HG02642 (cell line): ENCODE measurements at regions not wholly inside any gene's neighbourhood (a gene's known extent, or its start where the extent isn't known, plus 50 kb on each side); places are given as distances from the start of the nearest gene placed in this dataset.

Source experiments
- ATAC-seq: cut with Tn5 transposase; IDR thresholded peaks from one replicate; pipeline ENCODE4 v1.9.1; 2021; ENCODE audit warnings: mild to moderate bottlenecking; ENCODE audit not compliant: unreplicated experiment, poor library complexity

GRCh38 chr2:40507432-40507831, 55.5 kb upstream of the SLC8A1 start:
- no peak for ATAC-seq

GRCh38 chr2:40510304-40510703, 58.4 kb upstream of the SLC8A1 start:
- ATAC-seq: no peak

- no peak for ATAC-seq
Observed at GRCh38 chr2:40511661-40512213, 59.8 kb upstream of the SLC8A1 start.

DNA sequence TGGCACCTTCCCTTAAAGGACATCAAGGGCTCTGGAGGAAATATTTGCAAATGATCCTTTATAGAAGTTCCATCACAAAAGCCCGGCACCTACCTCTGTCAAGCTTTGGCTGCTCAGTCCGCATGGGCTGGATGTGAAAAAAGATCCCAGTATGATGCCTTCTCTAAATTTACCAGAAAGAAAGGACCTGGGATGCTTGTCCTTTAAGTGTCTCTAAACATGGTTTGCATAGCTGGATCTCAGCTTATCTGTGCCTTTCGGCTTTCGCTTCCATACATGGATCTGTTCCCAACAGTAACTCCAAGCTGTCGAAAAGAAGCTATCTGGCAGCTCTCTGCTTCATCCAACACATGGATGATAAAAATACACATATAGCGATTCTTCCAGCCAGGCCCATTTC, 60.4 kb upstream of the SLC8A1 start:
- no peak for ATAC-seq

GRCh38 chr2:40513201-40513600, 61.3 kb upstream of the SLC8A1 start:
- ATAC-seq: no peak

GRCh38 chr2:40516604-40517003, 64.7 kb upstream of the SLC8A1 start:
- no peak for ATAC-seq

GRCh38 chr2:40528564-40528963, 76.7 kb upstream of the SLC8A1 start:
- no peak for ATAC-seq

DNA sequence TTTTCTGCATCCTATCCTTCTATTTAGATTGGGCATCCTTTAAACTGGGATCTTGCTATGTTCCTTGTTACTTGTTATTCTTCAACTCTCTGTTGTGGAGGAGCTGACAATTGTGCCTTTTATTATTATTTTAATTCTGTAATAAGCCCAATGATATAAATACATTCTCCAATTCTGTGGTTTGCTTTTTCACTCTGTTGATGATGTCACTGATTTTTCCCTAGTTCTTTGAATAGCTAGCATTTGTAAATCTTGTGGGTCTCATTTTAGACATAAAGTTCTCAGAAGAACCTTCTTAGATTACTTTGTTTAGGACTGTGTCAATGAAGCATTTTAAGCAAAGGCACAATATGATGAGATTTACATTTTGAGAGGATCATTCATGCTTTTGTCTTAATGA, 79.5 kb upstream of the SLC8A1 start:
- ATAC-seq: no peak

DNA sequence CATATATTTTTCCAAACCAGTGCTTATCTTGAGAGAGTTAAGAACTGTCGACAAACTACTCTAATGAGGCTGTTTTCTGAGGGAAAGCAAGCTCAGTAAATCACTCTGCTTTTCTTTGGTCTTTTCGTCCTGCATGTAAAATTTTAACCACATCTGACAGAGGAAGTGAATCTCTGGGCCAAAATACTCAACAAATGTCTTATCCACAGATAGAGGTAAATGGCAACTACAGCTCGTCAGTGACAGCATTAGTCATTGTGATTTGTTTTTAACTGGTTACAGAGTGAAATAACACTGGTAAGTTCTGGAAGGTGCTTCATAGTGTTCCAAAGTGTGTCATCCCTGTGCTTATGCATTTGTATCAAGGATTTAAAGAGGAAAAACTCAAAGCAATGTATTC, 82.6 kb upstream of the SLC8A1 start:
- ATAC-seq: no peak

DNA sequence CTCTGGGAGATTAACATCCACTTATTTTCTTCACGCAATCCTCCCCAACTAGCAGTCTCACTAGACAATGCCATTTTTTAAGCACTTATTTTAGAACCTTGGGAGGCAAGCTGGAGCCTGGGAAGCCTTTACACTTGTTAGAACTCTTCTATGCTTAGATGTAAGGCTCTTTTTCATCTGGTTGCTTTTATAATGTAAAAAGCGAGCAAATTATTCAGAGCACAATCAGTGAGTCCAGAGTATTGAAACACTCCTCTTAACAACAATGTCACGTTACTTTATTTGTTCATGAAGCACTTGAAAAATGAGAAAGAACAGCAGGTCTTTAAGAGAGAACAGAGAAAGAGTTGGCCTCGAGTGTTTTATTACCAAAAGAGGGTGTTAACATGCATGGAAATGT, 84.1 kb upstream of the SLC8A1 start:
- ATAC-seq: no peak

DNA sequence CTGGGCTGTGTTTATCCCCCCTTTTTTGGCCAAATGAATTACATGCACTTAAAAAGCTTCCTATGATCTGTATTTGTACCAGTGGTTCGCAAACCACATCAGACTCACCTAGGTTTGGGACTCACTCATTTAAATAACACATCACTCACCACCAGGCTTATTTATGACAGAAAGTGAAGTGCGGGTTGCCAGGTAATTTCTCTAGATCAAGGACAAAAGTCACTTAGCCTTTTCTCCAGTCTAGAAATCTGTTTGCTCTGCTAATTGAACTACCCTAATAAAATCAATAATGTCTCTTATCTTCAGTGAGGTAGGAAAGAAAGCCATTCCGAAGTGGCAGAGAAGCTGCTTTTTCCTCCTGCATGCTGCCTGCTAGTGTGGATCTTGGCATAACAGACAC, 88.1 kb upstream of the SLC8A1 start:
- ATAC-seq: no peak

- ATAC-seq: no peak
Observed at GRCh38 chr2:40543381-40543780, 91.5 kb upstream of the SLC8A1 start.

DNA sequence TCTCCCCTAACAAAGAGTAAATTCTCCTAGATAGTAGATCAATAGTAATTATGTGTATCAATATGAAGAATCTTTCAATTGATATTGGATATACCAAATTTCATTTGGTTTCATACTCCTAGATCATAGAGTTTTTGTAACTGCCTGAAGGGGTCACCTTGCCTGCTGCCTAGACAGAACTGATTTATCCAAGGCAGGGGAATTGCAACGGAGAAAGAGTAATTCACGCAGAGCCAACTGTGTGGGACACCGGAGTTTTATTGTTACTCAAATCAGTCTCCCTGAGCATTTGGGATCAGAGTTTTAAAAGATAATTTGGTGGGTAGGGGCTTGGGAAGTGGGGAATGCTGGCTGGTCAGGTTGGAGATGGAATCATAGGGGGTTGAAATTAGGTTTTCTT, 92.2 kb upstream of the SLC8A1 start:
- no peak for ATAC-seq

DNA sequence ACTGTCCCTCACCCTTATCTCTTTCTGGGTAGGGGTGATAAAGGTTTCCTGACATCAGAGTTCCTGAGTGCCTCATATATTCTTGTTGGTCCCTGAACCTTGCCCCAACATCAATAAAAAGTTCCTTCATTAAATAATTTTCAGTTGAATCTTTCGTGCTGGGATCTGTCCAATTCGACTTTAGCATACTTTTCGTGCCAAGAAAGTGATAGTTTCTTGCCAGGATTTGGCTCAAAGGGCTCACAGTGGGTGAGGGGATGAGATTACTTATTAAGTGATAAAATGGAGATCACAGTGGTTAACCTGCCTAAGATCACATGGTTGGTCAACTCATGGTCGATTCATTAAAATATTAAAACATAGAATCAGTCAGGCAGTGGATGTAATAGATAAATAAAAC, 93.8 kb upstream of the SLC8A1 start:
- no peak for ATAC-seq

- ATAC-seq: no peak
Observed at GRCh38 chr2:40546439-40547191, 94.7 kb upstream of the SLC8A1 start.

- no peak for ATAC-seq
Observed at GRCh38 chr2:40548521-40548920, 96.6 kb upstream of the SLC8A1 start.

DNA sequence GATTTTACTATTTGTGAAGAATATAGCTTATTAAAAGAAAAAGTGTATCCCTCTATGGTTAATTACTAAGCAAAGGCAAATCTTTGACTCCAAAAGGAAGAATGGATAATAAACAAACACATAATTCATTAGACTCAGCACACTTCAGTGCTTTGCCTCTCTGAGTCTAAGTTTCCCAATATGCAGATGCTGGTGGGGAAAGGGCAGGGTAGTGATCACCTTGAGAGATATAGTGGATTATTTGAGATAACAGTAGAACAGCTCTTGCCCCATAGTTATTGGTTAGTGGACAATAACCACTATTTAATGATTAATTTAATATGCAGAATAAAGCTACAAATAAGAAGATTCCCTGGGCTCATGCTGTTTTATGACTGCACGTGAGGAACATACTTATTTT, 98.2 kb upstream of the SLC8A1 start:
- ATAC-seq: no peak

DNA sequence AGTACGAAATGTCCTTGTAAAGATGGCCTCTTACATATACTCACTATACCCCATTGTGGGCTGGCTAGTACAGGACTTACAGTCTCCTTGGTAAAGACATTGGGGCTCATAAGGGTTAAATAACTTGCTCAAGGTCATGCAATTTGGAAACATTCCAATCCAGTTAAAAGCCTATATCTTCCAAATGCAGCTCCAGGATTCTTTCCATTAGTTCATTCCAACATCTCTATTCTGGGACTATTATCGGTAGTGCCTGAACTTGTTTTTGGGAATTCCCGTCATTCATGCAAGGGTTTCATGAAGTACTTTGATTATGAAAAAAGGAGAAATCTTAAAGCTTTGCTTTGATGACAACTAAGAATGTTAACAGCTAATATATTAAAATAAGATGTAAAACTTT, 99.2 kb upstream of the SLC8A1 start:
- ATAC-seq: no peak

GRCh38 chr2:40554665-40555294, 102.9 kb upstream of the SLC8A1 start:
- ATAC-seq: peak; percentile 87

GRCh38 chr2:40556293-40556692, 104.4 kb upstream of the SLC8A1 start:
- ATAC-seq: no peak

DNA sequence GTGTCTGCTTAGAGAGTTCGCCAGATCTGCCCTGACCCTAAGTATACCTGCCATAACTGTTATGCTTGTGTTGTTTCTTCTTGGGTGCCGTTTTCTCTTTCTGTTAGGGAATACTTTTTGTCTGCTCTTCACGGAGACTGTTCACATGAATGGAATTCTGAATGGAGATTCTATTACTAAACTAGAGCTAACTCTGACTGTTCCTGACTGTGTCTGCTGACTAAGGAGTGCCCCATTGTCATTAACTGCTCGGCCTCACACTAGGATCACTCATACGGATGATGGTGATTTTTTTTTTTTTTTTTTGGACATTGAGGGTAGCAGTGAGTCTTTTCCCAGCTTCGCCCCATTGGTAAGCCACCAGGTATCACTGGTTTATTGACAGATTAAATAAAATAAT, 104.8 kb upstream of the SLC8A1 start:
- ATAC-seq: no peak

GRCh38 chr2:40558761-40559160, 106.9 kb upstream of the SLC8A1 start:
- ATAC-seq: no peak
